Activated B cell treated with CpG ODN at 0.5 μM for 24 hours (primary cell): ENCODE measurements at regions not wholly inside any gene's neighbourhood (a gene's known extent, or its start where the extent isn't known, plus 50 kb on each side); places are given as distances from the start of the nearest gene placed in this dataset.

ENCODE experiments used
- ATAC-seq: fragments of 200-7000 bp; cut with Tn5 transposase; one replicate; pipeline ENCODE4 v1.10.0; 2021; ENCODE audit warnings: low read depth, mild to moderate bottlenecking, moderate library complexity
- CTCF ChIA-PET: fragments of 350-600 bp; sonication (Branson Sonifier 250); formaldehyde crosslinking; loops from one replicate; lab custom pipeline; 2021; ENCODE audit warnings: antibody characterized with exemption; lab: Charles Lee
- POLR2A ChIA-PET: fragments of 350-600 bp; sonication (Branson Sonifier 250); formaldehyde crosslinking; loops from one replicate; lab custom pipeline; 2021; ENCODE audit warnings: antibody characterized with exemption; lab: Charles Lee
- DNase-seq: peaks from one replicate; pipeline ENCODE4 v3.0.0; 2022
- H3K27ac Mint-ChIP-seq: one replicate; pipeline ENCODE4 v1.8.0; 2020; ENCODE audit warnings: mixed read lengths
- H3K27me3 Mint-ChIP-seq: one replicate; pipeline ENCODE4 v1.8.0; 2021; ENCODE audit warnings: mixed read lengths
- H3K36me3 Mint-ChIP-seq: one replicate; pipeline ENCODE4 v1.8.0; 2021; ENCODE audit warnings: low read depth, mixed read lengths
- H3K4me1 Mint-ChIP-seq: one replicate; pipeline ENCODE4 v1.8.0; 2021; ENCODE audit warnings: mixed read lengths
- H3K4me3 Mint-ChIP-seq: one replicate; pipeline ENCODE4 v1.8.0; 2020; ENCODE audit warnings: mild to moderate bottlenecking, mixed read lengths
- H3K9me3 Mint-ChIP-seq: one replicate; pipeline ENCODE4 v1.8.0; 2020; ENCODE audit warnings: mixed read lengths
- intact Hi-C: fragments of 100-400 bp; cut with micrococcal nuclease; formaldehyde crosslinking; loops from one replicate; pipeline ENCODE4 v1.15.1; 2024
- TF ChIP-seq, protein P1 (sequence below): fragments of 200-600 bp; IDR thresholded peaks from one replicate; pipeline ENCODE4 v1.8.0; 2022; ENCODE audit warnings: antibody characterized with exemption, mild to moderate bottlenecking

DNA sequence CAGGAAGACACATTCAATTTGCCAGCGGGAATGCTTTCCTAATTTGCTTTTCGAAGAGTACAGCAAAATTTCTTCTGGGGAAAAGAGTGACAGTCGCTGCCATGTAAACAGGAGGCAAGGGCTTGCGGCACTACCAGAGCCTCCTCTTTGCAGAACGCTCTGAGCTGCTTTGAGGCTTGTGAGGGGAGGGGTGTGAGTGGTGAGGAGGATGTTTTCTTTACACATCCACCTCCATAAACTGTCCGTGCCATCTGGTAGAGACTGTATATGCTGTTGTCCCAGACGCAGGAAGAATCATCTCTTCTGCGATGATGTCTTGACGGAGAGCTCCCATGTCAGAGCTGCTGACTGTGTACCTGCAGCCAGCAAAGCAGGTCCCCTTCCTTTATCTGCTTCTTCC, 138.0 kb downstream of the SOCS6 start:
- ChIA-PET CTCF (no interaction called here), POLR2A (no interaction called here)
- peaks cover 1% of the 10 kb centered on the region for H3K4me1 Mint-ChIP-seq
- DNase-seq: no peak
- no peaks in the 10 kb centered on the region for H3K27me3 Mint-ChIP-seq
- H3K36me3 Mint-ChIP-seq: no peaks in the 10 kb centered on the region
- H3K4me3 Mint-ChIP-seq: no peak overlapping the region
- H3K27ac Mint-ChIP-seq: no peak overlapping the region
- intact Hi-C loops: no loop called here
- TF ChIP-seq, protein P1, sequence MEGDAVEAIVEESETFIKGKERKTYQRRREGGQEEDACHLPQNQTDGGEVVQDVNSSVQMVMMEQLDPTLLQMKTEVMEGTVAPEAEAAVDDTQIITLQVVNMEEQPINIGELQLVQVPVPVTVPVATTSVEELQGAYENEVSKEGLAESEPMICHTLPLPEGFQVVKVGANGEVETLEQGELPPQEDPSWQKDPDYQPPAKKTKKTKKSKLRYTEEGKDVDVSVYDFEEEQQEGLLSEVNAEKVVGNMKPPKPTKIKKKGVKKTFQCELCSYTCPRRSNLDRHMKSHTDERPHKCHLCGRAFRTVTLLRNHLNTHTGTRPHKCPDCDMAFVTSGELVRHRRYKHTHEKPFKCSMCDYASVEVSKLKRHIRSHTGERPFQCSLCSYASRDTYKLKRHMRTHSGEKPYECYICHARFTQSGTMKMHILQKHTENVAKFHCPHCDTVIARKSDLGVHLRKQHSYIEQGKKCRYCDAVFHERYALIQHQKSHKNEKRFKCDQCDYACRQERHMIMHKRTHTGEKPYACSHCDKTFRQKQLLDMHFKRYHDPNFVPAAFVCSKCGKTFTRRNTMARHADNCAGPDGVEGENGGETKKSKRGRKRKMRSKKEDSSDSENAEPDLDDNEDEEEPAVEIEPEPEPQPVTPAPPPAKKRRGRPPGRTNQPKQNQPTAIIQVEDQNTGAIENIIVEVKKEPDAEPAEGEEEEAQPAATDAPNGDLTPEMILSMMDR: no peak
- H3K9me3 Mint-ChIP-seq: no peaks in the 10 kb centered on the region
- no peak for ATAC-seq

DNA sequence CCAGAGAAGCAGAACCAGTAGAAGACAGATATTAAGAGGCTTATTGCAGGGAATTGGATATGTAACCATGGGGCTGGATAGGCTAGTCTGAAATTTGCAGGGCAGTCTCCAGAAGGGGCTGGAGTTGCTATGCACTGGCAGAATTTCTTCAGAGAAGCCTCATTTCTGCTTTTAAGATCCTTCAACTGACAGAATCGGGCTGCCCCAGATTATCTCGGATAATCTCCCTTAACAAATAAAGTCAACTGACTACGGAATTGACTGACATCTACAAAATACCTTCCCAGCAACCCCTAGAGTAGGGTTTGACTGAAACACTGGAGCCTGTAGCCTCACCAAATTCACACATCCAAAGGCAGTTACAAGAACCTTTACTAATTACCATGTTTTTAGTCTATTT, 136.4 kb downstream of the SOCS6 start:
- no peak overlapping the region for H3K4me3 Mint-ChIP-seq
- no peaks in the 10 kb centered on the region for H3K36me3 Mint-ChIP-seq
- TF ChIP-seq, protein P1: no peak
- ChIA-PET CTCF (no interaction called here), POLR2A (no interaction called here)
- no peak overlapping the region for H3K27ac Mint-ChIP-seq
- H3K27me3 Mint-ChIP-seq: no peaks in the 10 kb centered on the region
- H3K4me1 Mint-ChIP-seq: peaks cover 1% of the 10 kb centered on the region
- ATAC-seq (no peak), DNase-seq (no peak)
- intact Hi-C loops: no loop called here
- no peaks in the 10 kb centered on the region for H3K9me3 Mint-ChIP-seq

DNA sequence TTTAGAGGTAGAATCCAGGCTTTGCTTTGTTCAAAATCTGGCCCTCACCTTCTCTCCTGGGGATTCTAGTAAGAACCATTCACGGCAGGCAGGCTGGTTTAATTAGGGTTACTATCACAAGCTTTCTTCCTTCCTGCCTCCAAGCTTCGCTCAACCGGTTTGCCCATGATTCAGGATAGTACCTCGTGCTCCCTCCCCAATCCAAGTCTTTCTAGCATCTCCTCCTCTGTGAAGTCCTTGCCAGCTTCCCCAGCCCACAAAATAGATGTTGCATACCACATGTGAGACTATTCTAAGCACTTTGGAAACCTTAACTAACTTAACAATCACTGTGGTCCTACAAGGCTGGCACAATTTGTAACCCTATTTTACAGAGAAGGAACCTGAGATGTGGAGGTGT, 135.1 kb downstream of the SOCS6 start:
- Mint-ChIP-seq H3K27ac (no peak overlapping the region), H3K36me3 (no peaks in the 10 kb centered on the region), H3K4me3 (no peak overlapping the region), H3K9me3 (no peaks in the 10 kb centered on the region), H3K4me1 (peaks cover under 1% of the 10 kb centered on the region), H3K27me3 (no peaks in the 10 kb centered on the region)
- intact Hi-C loops: no loop called here
- ChIA-PET CTCF (no interaction called here), POLR2A (no interaction called here)
- DNase-seq: no peak
- TF ChIP-seq, protein P1: no peak
- ATAC-seq: no peak

DNA sequence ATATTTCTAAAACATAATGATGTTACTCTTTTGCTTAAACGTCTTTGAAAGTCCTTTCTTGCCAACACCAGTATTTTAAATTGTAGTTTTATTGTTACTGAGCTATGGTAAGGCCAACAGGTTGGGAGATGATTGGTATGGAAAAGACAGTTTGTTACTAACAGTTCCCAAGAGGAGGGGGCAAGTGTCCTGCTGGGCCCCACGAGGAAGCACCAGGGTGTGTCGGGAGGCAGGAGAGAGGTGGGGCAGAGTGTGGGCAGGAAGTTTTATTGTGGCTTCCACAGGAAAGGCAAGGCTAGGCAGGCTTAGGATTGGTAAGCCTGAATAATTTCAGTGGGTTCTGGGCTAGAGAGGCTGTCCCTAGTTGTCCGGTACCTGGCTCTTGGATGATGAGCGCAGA, 134.3 kb downstream of the SOCS6 start:
- no peaks in the 10 kb centered on the region for H3K4me1 Mint-ChIP-seq
- no peak for ATAC-seq
- no peak overlapping the region for H3K4me3 Mint-ChIP-seq
- H3K36me3 Mint-ChIP-seq: no peaks in the 10 kb centered on the region
- no peak overlapping the region for H3K27ac Mint-ChIP-seq
- intact Hi-C loops: no loop called here
- H3K27me3 Mint-ChIP-seq: no peaks in the 10 kb centered on the region
- TF ChIP-seq, protein P1: no peak
- CTCF ChIA-PET: no interaction called here
- no peaks in the 10 kb centered on the region for H3K9me3 Mint-ChIP-seq
- POLR2A ChIA-PET: no interaction called here
- DNase-seq: no peak

DNA sequence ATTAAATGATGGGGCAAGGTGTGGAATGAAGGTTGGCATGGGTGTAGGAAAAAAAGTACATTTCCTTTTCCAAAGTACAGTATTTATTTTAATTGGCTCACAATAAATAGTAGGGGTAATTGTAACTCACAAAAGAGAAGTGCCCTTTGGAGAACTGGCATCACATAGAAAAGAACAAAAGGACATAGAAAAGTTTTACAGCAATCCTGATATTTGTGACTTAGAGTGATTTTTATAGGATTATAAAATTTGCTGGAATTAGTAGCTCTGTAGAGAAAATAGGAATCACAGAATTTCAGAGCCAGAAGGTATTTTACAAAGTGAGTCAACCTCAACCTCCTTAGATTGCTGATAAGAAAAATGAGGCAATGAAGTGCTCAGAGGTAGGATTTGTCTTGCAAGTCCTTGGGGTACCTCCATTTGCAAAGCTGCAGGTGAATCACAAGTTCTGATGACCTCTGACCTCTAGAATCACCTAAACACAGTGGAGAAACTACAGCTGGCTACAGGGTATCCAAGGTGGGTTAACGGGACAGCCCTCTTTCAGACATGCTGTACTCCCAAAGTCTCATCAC, 133.6 kb downstream of the SOCS6 start:
- Mint-ChIP-seq H3K27ac (no peak overlapping the region), H3K36me3 (no peaks in the 10 kb centered on the region), H3K4me3 (no peak overlapping the region), H3K27me3 (no peaks in the 10 kb centered on the region), H3K4me1 (no peaks in the 10 kb centered on the region), H3K9me3 (no peaks in the 10 kb centered on the region)
- intact Hi-C loops: no loop called here
- no peak for ATAC-seq
- ChIA-PET POLR2A (no interaction called here), CTCF (no interaction called here)
- TF ChIP-seq, protein P1: no peak
- no peak for DNase-seq
